NCI-H1694 treated with DMSO at 0.1 percent for 48 hours (cell line): ENCODE measurements at regions not wholly inside any gene's neighbourhood (a gene's known extent, or its start where the extent isn't known, plus 50 kb on each side); places are given as distances from the start of the nearest gene placed in this dataset.

Experiments used
- DNase-seq: peaks from one replicate; lab custom pipeline; 2025; lab: John Stamatoyannopoulos, UW

DNA sequence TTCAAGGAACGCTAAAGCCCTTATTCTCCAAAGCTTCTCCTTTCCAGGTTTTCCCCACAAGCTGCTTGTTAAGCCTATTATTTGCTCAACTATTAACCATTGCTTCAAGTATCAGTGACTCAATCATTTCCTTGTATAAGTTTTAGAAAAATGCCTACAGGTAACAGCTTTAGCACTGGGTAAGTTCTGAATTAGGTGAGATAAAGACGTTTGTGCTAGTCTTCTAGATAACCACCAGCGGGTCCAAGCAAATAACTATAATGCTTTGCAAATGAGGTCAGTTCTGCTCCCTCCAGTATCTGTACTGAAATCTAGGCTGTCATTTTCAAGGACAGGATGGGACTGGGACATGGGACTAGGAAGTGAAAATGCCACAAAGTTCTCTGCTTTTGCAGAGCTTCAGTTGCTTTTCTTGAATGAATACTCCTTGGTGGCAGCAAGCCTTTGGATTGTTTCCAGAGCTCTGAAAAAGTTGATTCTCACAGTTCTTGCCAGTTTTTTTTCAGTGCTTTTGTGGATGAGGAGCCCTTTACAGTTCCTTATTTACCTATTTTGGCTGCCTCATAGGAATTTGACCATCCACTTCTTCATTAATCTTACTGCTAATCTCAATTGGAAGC, 1487.7 kb downstream of the EFNB2 start:
- DNase-seq: no peak

GRCh38 chr13:105037110-105037509, 1498.4 kb downstream of the EFNB2 start:
- no peak for DNase-seq

GRCh38 chr13:105035092-105035491, 1500.4 kb downstream of the EFNB2 start:
- DNase-seq: no peak

DNA sequence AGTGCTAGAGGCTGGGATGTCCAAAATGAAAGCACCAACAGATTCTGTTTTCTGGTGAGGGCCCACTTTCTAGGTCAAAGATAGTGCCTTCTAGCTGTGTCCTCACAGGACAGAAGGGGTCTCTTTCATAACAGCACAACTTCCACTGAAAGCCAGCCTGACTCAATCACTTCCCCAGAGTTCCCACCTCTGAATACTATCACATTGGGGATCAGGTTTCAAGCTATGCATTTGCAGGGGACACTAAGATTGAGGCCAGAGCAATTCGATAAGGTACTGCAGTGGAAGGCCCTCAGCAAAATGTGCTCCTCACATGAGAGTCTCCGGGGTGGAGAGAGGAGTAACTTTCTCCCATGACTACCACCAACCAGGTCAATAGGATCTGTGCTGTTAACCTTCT, 1501.5 kb downstream of the EFNB2 start:
- DNase-seq: no peak

DNA sequence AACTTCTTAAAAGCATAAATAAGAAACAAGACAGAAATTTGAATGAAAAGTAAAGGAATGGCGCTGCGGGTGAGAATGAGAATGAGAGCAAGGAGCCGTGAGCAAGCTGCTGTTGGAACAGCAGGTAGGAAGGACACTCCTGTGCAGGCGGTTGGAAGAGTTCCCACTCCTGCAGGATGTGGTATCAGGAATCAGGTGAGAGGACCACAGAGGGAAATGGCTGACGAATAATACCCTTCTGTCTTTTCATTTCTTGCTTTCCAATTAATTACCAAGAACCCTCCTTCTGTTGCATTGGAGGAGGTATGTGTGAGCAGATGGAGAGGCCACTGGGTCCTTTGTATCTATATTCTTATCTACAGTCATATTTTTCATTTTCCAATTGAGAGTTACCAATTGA, 1504.2 kb downstream of the EFNB2 start:
- DNase-seq: no peak

GRCh38 chr13:105030851-105031250, 1504.6 kb downstream of the EFNB2 start:
- DNase-seq: no peak

GRCh38 chr13:105019073-105019472, 1516.4 kb downstream of the EFNB2 start:
- no peak for DNase-seq

GRCh38 chr13:105016266-105016665, 1519.2 kb downstream of the EFNB2 start:
- no peak for DNase-seq

DNA sequence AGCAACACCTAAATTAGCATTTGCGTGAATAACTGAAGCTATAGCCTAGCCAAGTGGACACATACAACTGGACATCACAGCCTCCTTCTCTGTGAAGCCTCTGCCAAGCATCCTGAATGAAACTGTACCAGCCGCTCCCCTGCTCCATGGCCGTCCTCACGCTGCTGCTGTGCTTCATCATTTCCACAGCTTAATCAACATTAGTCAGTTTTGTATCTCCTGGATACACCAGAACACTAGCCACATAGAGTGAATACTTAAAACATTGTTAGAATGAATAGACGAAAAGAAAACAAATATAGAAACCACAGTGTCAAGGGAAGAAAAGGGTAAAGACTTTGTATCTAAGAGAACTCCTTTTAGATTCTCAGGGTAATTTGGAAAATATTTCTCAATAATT, 1526.9 kb downstream of the EFNB2 start:
- no peak for DNase-seq

DNA sequence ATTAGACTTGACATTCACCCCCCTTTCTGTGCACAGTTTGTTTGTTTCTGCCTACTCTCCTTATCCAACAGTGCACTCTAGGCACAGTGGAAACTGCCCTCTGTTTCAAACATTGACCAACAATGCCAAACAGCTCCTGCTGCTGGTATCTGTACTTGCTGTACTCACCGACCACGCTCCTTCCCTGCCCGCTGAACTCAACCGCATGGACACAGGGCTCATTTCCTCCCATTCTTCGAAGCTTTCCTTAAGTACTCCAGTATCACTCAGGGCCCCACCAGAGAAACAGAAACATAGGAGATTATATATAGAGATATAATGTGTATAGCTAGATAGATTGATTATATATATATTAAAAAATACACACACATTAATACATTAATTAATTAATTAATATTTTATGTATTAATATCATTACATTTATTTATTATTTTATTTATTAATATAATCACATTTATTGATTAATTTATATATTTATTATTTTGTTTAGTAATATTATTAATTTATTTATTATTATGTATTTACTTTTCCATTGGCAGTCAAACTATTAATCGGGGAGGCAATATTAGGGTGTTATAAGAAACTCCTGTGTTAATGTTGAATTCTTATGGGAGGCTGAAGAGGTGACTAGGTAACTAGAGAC, 1528.2 kb downstream of the EFNB2 start:
- no peak for DNase-seq

DNA sequence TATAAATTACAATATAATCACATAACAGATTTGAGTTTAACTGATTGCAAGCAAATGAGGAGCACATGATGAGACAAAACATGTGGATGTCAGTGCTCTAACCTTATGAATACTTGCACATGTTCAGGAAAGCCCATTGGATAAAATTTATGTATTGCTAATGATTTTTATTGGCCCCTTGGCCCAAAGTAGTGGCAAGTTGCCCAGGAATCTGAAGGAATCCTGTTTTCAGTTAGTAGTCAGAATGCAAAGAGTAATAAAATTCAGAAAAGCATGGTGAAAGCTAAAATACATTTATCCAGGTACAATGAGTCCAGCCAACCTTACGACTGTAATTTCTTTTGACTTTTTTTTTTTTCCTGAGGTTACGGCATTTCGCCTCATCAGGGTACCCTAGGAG, 1539.4 kb downstream of the EFNB2 start:
- no peak for DNase-seq

DNA sequence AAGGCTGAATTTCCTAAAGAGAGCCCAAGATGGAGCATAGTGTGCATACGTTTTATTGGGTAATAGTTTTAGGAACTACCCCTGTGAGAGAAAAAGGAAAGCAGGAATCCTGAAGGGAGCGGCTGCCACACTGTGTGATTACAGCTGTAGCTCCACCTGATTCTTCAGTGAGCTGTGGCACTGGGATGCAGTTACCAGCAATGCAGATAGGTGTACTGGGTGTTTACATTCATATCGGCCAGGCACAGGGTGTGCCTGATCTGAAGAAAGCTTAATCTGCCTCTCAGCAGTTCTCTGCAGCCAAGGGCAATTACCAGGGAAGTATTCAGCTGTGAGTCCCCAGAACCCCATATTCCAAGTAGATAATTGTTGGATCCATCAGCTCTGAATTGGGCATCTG, 1541.8 kb downstream of the EFNB2 start:
- DNase-seq: no peak

GRCh38 chr13:104987621-104988020, 1547.8 kb downstream of the EFNB2 start:
- no peak for DNase-seq

GRCh38 chr13:104984296-104984818, 1551.1 kb downstream of the EFNB2 start:
- peak; percentile 57 for DNase-seq

GRCh38 chr13:104983601-104984000, 1551.9 kb downstream of the EFNB2 start:
- DNase-seq: no peak

GRCh38 chr13:104980586-104980985, 1554.9 kb downstream of the EFNB2 start:
- DNase-seq: no peak

DNA sequence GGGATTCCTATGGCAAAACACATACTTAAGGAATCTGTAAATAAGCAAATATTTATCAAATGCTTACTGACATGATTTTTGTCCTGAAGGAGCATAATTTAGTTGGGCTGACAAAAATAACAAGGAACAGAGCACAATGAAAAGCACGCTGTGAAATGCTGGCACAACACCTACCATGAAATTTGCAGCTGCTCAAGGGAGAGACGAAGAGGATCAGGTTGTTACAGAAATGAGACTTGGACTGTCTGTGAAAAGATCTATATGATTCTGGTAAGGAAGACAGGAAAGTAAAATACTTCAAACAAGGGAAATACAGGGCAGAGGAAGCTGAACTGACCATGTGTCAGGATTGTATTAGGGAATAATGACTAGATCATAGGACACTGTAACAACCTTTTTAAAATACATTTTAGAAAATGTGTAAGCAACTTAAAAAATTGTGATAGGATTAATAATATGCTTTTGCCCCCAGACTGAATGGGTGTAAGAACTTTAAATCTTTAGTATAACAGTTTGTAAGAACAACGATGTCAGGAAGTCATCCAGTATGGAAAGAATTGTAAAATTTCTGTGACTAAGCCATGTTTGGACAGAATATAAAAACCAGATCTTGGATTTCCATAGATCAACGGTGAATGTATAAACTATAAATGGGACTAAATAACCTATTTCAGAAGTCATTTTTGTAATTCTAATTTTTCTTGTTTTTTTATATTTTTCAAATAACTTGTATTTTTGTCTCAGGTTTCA, 1556.0 kb downstream of the EFNB2 start:
- no peak for DNase-seq

DNA sequence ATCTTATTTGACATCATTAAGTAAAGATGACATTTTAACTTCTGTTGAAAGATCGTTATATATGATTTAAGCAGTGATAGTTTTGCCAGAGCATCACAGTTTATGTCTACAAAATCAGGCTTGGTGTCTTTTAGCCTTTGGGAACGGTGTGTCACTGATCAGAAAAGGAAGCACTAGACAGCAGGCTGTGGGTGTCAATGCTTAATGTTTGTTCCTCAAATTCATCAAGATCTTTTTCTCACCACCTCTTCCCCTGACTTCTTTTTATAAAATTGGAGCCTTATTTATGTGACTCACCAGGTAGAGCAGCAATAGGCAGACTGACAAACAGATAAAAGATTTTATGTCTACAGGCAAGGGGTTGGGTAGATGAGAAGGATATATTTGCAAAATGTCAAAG, 1558.5 kb downstream of the EFNB2 start:
- no peak for DNase-seq

DNA sequence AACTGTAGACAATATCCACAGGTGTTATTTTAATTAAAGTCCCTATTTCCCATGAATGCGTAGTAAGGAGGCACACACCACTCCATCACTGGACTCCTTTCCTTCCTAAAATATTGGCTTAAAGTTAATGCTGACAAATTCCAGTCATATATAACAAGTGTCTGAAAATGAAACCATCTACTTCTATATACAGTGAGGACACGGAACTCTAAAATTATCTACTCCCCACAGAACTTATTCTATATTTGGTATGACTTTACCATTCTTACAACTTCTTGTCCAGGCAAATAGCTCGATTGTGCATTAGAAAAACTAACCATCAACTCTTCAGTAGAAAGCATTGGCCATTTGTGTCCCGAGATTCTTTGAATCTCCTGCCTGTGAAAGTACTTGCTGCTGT, 1560.2 kb downstream of the EFNB2 start:
- no peak for DNase-seq

DNA sequence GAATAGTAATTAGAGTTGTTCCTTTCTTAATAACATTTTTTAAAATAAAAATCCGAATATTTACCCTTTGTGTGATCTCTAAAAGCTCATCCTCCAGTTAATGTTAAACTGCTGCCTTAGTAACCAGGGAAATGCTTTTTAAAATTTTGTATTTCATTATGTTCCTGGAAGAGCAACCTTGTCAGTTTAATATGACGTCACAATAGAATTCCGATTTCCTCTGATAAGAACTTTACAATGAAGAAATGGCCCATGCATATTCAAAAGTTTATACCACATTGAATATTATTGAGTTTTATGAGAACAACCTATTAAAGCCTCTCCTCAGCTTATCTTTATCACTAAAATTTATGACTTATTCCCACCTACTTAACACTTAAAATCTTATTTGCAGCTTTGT, 1566.6 kb downstream of the EFNB2 start:
- DNase-seq: no peak

GRCh38 chr13:104967836-104968630, 1567.4 kb downstream of the EFNB2 start:
- peak; percentile 97 for DNase-seq

GRCh38 chr13:104967376-104967775, 1568.1 kb downstream of the EFNB2 start:
- no peak for DNase-seq
